KOPT-K1 (cell line): ENCODE measurements at regions not wholly inside any gene's neighbourhood (a gene's known extent, or its start where the extent isn't known, plus 50 kb on each side); places are given as distances from the start of the nearest gene placed in this dataset.
"Not testable (repeated sequence)": the region's sequence is repeated elsewhere in the genome, so short reads cannot be mapped to it uniquely, and the experiment has no call there.

Source experiments
- H3K27ac ChIP-seq: fragments of 200-600 bp; sonication (generic); 2 replicates; pipeline ENCODE4 v1.5.1; 2016; ENCODE audit warnings: antibody characterized with exemption, mild to moderate bottlenecking, low read depth, low read length; ENCODE audit not compliant: poor library complexity, severe bottlenecking
- H3K36me3 ChIP-seq: fragments of 200-600 bp; sonication (generic); 2 replicates; pipeline ENCODE4 v1.5.1; 2017; ENCODE audit warnings: antibody characterized with exemption, mild to moderate bottlenecking, low read length, moderate library complexity; ENCODE audit not compliant: insufficient read depth
- H3K9me3 ChIP-seq: fragments of 200-600 bp; sonication (generic); 2 replicates; pipeline ENCODE4 v1.5.1; 2017; ENCODE audit warnings: antibody characterized with exemption, low read length, mild to moderate bottlenecking; ENCODE audit not compliant: insufficient read depth, poor library complexity, severe bottlenecking

DNA sequence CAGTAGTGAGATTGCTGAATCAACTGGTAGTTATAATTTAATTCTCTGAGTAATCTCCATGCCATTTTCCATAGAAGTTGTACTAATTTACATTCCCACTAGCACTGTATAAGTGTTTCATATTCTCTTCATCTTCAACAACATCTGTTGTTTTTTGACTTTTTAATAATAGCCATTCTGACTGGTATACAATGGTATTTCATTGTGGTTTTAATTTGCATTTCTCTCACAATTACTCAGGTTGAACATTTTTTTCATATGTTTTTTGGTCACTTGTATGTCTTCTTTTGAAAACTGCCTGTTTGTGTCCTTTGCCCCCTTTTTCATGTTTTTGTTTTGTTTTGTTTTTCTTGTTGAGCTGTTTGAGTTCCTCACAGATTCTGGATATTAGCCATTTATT lies 880.2 kb downstream of the RAPGEF2 start:
- Histone ChIP-seq H3K36me3 (no peaks in the 10 kb centered on the region), H3K27ac (no peak overlapping the region), H3K9me3 (no peaks in the 10 kb centered on the region)

DNA sequence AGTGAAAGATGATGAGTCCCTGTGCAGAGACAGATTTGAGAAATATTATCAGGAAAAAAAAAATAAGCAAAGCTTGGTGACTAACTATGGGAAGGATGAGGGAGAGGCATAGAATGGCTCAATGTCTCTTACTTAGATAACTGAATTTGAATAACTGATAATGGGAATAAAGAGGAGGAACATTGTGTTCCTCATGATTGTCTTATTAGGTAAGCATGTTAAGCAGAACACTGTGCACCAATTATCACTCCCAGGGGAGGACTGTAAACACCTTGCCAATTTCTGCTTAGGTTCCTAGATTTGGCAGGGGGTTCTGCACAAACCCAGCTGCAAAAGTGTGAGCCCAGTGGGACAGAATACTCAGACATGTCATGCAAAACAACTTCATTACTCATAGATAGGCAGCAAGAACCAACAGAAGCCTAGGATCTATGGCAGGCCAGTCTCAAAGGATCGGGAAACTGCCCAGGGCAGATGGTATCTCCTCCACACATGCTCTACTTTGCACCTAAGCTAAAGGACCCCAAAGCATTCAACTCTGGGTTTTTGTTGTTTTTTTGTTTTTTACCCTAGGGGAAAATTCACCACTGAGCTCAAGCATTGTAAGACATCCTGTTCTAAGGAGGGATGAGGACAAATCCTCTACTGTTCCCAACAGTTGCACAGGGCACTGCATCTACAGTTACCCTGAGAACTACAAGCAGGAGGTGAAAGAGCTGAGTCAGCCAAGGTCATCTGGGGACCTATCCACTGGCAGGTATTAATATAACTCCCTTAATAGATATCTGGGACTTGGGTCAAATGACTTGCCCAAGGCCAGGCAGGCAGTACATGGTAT lies 907.0 kb downstream of the RAPGEF2 start:
- Histone ChIP-seq H3K27ac (no peak overlapping the region), H3K36me3 (no peaks in the 10 kb centered on the region), H3K9me3 (no peaks in the 10 kb centered on the region)

DNA sequence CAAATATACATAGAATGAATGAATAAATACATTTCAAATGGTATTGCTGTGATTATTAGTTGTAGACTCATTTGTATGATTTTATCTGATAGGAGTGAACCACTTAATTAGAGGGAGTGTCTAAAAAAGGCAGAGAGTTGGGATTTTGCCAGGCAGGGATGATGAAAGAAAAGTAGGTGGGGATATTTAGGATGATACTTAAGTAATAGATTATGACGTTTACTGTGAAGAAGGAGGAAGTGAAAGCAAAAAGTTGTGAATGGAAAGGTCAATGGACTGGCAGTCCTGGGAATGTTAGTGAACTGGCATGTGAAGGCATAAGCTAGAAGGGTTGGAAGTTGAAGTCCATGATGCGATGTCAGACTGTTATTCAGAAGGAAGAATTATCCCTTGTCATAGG lies 917.1 kb downstream of the RAPGEF2 start:
- no peaks in the 10 kb centered on the region for H3K36me3 ChIP-seq
- no peak overlapping the region for H3K27ac ChIP-seq
- H3K9me3 ChIP-seq, result peaks cover 4% of the 10 kb centered on the region

DNA sequence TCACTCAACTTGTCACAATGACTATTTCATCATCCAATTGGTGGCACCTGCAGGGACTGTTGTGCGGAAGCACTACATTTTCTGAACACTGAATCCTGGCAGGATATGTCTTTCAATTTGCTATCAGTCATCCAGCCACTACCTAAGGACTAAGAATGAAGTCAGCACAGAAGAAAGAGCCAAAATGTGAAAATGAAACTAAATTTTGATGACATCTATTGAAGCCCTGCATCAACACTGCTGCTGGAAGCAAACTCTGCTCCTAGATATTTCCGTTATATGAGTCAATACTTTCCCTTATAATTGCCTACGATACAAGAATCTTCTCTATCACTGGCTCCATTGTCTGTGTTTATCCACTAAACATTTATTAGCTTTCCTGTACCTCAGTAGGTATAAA lies 917.9 kb downstream of the RAPGEF2 start:
- no peaks in the 10 kb centered on the region for H3K36me3 ChIP-seq
- H3K9me3 ChIP-seq, result peaks cover 4% of the 10 kb centered on the region
- H3K27ac ChIP-seq, result no peak overlapping the region

DNA sequence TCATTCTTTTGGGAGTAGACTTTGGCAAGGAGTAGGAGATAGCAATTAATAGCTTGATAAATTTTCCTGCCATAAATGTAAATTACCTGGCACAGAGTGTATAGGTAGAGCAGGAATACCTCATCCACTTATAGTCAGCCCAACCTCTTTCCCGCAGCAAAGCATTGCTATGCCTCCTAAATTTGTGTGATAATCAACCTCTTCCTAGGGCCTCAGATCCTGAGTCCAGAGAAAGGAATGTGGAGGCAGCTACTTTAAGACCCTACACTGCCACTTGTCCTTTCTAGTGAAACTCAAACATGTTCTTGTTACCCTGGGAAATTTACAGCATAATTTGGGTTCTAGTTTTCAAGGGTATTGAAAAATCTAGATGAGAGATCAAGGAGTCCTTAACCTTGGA lies 919.0 kb downstream of the RAPGEF2 start:
- Histone ChIP-seq H3K36me3 (no peaks in the 10 kb centered on the region), H3K9me3 (peaks cover 4% of the 10 kb centered on the region), H3K27ac (no peak overlapping the region)

DNA sequence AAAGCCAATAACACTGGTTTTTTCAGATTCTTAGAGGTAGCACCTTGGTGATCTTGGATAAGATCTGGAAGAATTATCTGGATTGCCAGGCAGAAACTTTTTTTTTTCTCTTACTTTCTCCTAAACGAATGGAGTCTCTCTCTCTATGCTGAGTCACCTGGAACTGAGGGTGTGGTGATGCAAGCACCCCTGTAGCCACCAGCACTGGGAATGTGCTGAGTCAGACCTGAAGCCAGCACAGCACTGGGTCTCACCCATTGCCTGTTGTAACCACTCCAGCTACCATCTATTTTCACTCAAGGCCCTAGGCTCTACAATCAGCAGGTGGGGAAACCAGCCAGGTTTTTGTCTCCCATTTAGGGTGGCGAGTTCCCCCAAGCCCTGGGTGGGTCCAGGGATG lies 923.8 kb downstream of the RAPGEF2 start:
- Histone ChIP-seq H3K36me3 (no peaks in the 10 kb centered on the region), H3K27ac (no peak overlapping the region), H3K9me3 (no peaks in the 10 kb centered on the region)

DNA sequence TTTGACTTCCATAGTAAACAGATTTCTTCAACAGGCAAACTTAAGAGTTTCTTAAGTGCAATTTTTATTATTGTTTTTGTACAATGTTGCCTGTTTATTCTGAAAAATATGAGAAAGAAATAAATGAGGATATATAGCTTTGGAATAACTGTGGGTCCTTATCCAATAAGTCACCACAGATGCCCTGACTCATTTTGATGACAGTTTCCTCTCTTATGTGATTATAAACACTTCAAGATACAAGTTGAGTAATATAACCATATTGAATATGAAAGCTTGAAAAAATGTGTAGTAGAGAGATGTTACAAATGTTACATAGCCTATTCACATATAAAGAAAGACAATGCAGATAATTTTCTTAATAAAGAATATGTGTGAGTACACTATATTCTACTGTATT lies 931.6 kb downstream of the RAPGEF2 start:
- Histone ChIP-seq H3K27ac (no peak overlapping the region), H3K36me3 (no peaks in the 10 kb centered on the region), H3K9me3 (no peaks in the 10 kb centered on the region)

DNA sequence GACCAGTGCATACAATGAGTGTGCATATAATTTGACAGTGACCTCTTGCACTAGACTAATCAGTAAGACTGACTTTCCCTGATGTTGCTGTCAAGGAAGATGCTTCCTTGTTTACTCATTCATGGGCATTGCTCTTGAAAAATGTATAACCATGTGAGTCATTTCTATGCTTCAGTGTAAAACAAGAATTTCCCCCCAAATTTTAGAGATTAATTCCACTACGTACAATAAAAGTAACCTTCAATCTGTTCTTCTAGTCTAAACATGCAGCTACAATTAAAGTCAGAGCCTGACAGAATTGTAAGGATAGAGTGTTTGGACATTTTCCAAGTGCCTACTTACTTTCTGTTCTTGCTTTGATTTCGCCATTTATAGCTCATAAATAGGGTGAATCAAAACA lies 935.7 kb downstream of the RAPGEF2 start:
- Histone ChIP-seq H3K9me3 (no peaks in the 10 kb centered on the region), H3K36me3 (no peaks in the 10 kb centered on the region), H3K27ac (no peak overlapping the region)

DNA sequence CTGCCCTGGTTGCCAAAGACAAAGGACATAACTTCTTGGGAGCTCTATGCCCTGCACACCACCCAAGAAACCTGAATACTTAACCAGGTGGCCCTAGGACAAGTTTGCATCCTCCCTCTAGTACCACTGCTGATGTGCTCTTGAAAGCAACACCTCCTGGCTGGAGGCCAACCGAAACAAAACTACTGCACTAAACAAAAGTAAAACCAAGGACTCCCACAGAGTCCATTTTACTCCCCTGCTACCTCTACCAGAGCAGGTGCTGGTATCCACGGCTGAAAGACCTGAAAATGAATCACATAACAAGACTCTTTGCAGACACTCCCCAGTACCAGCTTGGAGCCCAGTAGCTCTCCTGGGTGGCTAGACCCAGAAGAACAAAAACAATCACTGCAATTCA lies 941.8 kb downstream of the RAPGEF2 start:
- Histone ChIP-seq H3K36me3 (no peaks in the 10 kb centered on the region), H3K9me3 (no peaks in the 10 kb centered on the region), H3K27ac (no peak overlapping the region)

DNA sequence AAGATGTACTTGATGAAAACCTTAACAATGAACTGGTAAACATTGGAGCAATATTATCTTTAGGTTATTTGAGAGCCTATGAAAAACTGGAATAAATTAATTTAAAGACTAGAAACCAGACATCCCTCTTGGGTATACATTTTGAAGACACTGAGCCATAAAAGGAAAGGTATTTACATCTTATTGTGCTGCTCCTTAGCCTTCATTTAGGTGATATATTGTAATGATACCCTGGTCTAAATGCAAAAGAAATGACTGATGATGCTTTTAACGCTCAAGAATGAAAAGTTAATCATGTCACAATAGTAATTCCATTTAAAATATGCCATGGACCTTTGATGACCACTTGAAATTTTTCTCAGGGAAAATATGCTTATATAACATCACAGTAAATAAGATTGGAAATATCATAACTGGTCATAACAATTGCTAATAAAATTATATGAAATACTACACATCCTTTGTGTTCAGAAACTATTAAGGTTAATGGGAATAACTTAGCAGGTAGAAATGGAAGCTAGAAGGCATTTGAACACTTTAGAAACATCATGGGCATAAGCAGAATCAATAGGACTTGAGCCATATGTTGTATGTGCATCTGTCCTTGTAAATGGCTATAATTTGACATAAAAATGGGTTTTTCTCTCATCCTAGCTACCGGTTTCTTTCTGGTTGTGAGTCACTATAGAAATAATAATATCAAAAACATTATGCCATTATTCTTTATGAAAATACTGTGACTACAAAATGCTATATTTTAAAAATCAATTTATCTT lies 979.7 kb downstream of the RAPGEF2 start:
- Histone ChIP-seq H3K9me3 (no peaks in the 10 kb centered on the region), H3K27ac (no peak overlapping the region), H3K36me3 (no peaks in the 10 kb centered on the region)

DNA sequence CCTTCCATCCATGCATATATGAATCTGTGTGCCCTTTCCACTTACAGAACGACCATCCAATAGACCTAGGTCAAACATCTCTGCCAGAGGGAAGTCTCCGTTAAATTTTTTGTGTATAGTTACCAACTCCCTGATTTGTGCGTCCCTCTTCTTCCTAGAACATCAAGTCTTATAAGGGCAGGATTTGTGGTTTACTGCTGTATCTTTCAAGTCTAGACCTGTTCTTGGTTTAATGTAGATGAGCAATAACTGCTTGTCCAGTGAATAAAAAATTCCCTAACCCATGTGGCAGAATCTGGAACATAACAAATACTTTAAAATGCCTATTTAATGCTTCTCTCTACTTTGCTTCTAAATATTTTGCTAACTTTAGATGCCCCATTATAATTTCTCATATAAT lies 988.8 kb downstream of the RAPGEF2 start:
- Histone ChIP-seq H3K9me3 (no peaks in the 10 kb centered on the region), H3K27ac (no peak overlapping the region), H3K36me3 (no peaks in the 10 kb centered on the region)

DNA sequence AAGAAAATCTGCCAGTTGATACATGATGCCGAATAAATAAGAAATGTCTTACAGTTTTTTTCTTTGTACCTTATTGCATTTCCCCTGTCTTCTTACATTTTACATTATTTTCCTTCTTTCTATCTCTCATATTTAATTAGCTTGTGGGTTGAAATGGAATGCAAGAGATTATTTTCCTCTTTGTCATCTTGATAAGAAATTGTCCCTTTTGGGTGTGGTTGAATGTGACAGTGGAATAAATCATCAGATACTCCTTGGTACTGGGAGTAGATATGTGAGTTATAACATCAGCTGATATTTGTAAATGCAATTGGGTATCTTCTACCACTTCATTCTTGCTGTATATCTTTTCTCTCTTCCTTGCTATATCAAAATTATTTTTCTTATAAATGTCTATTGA lies 997.4 kb downstream of the RAPGEF2 start:
- no peaks in the 10 kb centered on the region for H3K36me3 ChIP-seq
- no peak overlapping the region for H3K27ac ChIP-seq
- H3K9me3 ChIP-seq, result no peaks in the 10 kb centered on the region

DNA sequence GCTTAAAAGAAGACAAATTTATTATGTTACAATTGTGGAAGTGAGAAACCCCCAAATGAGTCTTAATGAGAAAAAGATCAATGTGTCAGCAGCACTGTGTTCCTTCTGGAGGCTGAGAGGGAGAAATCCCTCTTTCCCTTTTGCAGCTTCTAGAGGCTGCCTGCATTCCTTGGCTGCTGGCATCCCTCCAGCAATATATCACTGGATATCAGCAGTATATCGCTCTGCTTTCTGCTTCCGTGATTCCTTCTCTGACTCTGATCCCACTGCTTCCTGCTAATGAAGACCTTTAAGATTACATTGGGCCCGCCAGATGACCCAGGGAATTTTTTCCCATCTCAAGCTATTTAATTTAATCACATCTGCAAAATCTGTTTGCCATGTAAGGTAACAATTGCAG lies 1008.0 kb downstream of the RAPGEF2 start:
- no peaks in the 10 kb centered on the region for H3K9me3 ChIP-seq
- no peaks in the 10 kb centered on the region for H3K36me3 ChIP-seq
- H3K27ac ChIP-seq, result no peak overlapping the region

DNA sequence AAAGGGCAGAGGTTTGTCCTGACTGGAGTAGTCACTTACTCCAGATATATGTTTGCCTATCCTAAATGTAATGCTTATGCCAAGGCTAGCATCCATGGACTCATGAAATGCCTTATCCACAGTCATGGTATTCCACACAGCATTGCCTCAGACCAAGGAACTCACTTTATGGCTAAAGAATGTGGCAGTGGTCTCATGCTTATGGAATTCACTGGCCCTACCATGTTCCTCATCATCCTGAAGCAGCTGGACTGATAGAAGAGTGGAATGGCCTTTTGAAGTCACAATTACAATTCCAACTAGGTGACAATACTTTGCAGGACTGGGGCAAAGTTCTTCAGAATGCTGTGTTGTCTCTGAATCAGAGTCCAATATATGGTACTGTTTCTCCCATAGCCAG lies 1014.8 kb downstream of the RAPGEF2 start:
- no peak overlapping the region for H3K27ac ChIP-seq
- no peaks in the 10 kb centered on the region for H3K9me3 ChIP-seq
- H3K36me3 ChIP-seq, result no peaks in the 10 kb centered on the region

DNA sequence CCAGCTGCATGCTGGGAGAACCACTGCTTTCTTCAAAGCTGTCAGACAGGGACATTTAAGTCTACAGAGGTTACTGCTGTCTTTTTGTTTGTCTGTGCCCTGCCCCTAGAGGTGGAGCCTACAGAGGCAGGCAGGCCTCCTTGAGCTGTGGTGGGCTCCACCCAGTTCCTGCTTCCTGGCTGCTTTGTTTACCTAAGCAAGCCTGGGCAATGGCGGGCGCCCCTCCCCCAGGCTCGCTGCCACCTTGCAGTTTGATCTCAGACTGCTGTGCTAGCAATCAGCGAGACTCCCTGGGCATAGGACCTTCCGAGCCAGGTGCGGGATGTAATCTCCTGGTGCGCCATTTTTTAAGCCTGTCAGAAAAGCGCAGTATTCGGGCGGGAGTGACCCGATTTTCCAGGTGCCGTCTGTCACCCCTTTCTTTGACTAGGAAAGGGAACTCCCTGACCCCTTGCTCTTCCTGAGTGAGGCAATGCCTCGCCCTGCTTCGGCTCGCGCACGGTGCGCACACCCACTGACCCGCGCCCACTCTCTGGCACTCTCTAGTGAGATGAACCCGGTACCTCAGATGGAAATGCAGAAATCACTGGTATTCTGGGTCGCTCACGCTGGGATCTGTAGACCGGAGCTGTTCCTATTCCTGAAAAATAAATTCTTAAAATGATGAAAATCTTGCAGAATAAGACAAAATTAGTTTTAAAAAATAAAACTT lies 1022.9 kb downstream of the RAPGEF2 start:
- not testable (repeated sequence) for H3K9me3 ChIP-seq, H3K36me3 ChIP-seq, H3K27ac ChIP-seq
